Fibroblast of pulmonary artery (primary cell): ENCODE measurements at regions not wholly inside any gene's neighbourhood (a gene's known extent, or its start where the extent isn't known, plus 50 kb on each side); places are given as distances from the start of the nearest gene placed in this dataset.

Experiments
- DNase-seq: peaks from one replicate; pipeline ENCODE4 v3.0.0-alpha.2; 2010; ENCODE audit warnings: low read depth
- H3K4me3 ChIP-seq: replicated peaks from 2 replicates; pipeline ENCODE4 v1.5.1; 2011; ENCODE audit warnings: low read depth, mild to moderate bottlenecking, control low read depth, low read length, moderate library complexity
- TF ChIP-seq, protein P1 (sequence below): IDR thresholded peaks from 2 replicates; pipeline ENCODE4 v1.5.1; 2011; ENCODE audit warnings: mild to moderate bottlenecking, control low read depth, low read length, inconsistent platforms; ENCODE audit errors: missing control alignments

DNA sequence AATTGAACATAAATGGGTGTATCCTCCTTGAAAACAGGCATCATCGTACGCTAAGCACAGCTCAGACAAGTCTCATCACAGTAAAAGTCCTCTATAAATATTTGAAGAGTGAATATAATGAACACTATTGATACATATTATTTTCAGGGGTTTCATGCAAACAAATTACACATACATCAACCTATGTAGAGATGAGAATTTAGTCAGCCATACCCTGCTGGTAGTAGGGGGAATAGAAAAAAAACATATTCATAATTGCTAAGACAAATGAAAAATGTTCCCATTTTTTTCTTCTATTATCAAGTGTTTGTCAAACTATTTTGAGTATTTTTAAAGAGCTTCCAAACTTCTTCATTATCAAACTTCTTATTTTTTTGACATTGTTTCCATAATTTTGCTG is 205.6 kb upstream of the SOX5 start:
- no peak for DNase-seq
- no peak overlapping the region for H3K4me3 ChIP-seq
- TF ChIP-seq, protein P1, sequence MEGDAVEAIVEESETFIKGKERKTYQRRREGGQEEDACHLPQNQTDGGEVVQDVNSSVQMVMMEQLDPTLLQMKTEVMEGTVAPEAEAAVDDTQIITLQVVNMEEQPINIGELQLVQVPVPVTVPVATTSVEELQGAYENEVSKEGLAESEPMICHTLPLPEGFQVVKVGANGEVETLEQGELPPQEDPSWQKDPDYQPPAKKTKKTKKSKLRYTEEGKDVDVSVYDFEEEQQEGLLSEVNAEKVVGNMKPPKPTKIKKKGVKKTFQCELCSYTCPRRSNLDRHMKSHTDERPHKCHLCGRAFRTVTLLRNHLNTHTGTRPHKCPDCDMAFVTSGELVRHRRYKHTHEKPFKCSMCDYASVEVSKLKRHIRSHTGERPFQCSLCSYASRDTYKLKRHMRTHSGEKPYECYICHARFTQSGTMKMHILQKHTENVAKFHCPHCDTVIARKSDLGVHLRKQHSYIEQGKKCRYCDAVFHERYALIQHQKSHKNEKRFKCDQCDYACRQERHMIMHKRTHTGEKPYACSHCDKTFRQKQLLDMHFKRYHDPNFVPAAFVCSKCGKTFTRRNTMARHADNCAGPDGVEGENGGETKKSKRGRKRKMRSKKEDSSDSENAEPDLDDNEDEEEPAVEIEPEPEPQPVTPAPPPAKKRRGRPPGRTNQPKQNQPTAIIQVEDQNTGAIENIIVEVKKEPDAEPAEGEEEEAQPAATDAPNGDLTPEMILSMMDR = no peak

DNA sequence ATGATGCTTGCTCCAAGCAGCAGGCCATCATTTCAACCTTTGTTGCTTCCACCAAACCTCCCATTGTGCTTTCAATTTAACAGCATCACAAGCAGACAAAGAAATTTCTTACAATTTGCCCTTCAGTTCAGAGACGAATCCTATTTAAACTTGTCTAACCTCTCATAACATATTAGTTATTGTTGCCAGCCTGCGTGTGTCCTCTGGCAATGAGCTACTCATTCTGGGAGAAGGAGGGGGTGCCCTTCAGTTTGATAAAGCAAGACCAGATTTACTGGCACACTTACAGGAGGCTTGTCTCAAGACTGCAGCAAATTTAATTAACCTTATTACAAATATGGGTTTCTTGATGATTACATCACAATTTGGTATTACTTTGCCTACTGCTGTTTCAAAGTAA is 203.6 kb upstream of the SOX5 start:
- no peak for DNase-seq
- TF ChIP-seq, protein P1 = no peak

DNA sequence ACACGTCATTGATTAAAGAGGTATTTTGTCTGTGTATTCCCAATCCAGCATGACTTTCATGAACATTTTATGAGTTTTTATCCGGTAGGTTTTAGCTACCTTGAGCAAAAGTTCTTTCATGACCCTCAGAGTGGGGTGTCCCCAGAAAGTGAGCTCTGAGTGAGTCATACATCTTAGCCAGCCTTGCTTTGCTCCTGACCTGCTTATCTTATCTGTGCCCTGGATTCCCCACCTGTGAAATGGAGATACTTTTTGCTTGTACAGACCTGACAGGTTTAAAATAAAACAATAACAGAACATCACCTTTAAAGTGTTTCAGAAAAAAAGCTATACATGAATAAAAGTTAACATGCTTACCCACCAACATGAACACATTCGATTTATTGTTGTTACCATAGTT is 202.8 kb upstream of the SOX5 start:
- TF ChIP-seq, protein P1 = no peak
- DNase-seq = no peak

More for the DNA sequence above, 203.6 kb upstream of the SOX5 start:
- H3K4me3 ChIP-seq = no peak overlapping the region

DNA sequence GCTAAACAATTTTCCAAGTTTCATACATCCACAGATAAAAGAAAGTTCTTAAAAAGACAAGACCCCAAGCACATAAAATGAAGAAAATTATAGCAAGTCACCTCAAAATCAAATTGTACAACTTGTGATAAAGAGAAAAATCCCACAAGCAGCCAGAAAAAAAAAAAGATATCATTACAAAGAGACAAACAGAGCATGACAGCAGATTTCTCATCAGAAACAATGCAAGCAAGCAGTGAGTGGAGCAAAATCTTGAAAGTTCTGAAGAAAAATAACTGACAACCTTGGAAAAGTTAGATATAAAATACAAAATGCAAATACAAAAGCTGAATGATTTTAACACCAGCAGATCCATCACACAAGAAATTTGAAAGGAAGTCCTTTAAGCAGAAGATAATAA is 194.5 kb upstream of the SOX5 start:
- DNase-seq = no peak
- H3K4me3 ChIP-seq = no peak overlapping the region
- TF ChIP-seq, protein P1 = no peak

More for the DNA sequence above, 202.8 kb upstream of the SOX5 start:
- no peak overlapping the region for H3K4me3 ChIP-seq

DNA sequence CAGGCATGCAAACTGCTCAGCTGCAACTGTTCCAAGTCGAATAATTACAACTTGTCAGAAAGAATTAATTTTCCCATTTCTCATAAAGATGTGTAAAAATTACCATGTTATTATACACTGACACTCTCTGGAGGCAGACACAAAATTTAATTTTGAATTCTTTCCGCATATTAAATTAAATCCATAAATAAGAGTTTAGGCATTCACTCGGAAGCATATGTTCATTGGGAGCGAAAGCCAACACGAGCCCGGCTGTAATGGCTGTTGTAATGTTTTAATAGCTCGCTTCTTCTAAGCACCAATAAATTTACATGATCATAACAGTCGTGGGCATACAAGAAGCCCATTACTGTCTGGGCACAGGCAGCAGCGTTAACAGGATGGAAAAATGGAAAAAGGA is 189.6 kb upstream of the SOX5 start:
- H3K4me3 ChIP-seq = no peak overlapping the region
- DNase-seq = no peak
- TF ChIP-seq, protein P1 = no peak

DNA sequence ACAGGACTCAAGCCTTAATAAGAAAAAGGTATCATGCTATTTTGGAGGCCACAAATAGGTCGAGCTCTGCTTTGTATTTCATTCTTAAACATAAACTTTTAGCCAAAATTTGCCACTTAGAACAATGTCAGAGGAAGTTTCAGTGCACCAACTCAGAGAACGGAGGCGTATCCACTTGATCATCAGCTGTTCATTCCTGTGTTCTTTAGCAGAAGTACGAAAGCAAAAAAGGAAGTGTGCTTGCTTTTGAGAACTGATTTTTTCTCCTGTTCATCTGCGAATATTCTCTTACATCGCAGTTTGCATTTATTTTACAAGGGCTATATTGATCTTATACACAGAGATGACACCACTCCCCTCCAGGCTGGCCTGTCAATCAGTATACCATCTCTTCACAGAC is 188.6 kb upstream of the SOX5 start:
- DNase-seq = no peak

More for the DNA sequence above, 188.6 kb upstream of the SOX5 start:
- TF ChIP-seq, protein P1 = no peak
- no peak overlapping the region for H3K4me3 ChIP-seq
